Endothelial cell of umbilical vein (primary cell): ENCODE measurements at regions not wholly inside any gene's neighbourhood (a gene's known extent, or its start where the extent isn't known, plus 50 kb on each side); places are given as distances from the start of the nearest gene placed in this dataset.

Experiments
- BruUV-seq: library from RNA; stranded (reverse); fragments of 400-500 nt; replicated peaks from 2 replicates; lab custom pipeline; 2021; lab: Mats Ljungman, UMichigan
- CTCF ChIA-PET: fragments of 300-600, 350-600 bp; sonication (Branson Sonifier 250); formaldehyde crosslinking; loops from one replicate; lab custom pipeline; 2021; ENCODE audit warnings: antibody characterized with exemption, inconsistent platforms; lab: Charles Lee
- POLR2A ChIA-PET: fragments of 300-600, 350-600 bp; sonication (Branson Sonifier 250); formaldehyde crosslinking; loops from one replicate; lab custom pipeline; 2021; ENCODE audit warnings: antibody characterized with exemption, inconsistent platforms; lab: Charles Lee
- DNase-seq: peaks from one replicate; pipeline ENCODE4 v3.0.0-alpha.2; 2011; ENCODE audit warnings: low read depth, low spot score
- FAIRE-seq: peaks from 2 replicates; lab custom pipeline; 2011; peaks lifted over from hg19 to GRCh38; lab: Jason Lieb, UNC
- H2AFZ ChIP-seq: 2 replicates; pipeline ENCODE4 v1.6.0; 2012; ENCODE audit warnings: low read depth, low read length, control low read depth, inconsistent platforms
- H3K27ac ChIP-seq: 2 replicates; pipeline ENCODE4 v1.5.1; 2011; ENCODE audit warnings: low read depth, mild to moderate bottlenecking, control low read depth, low read length, moderate library complexity; ENCODE audit not compliant: insufficient read depth
- H3K27me3 ChIP-seq, 2 experiments: 2 replicates each; pipeline versions ENCODE4 v1.6.0 to v1.6.1; 2011; ENCODE audit warnings: low read length in 2 of 2, mixed read lengths in 1 of 2; ENCODE audit not compliant: control insufficient read depth in 2 of 2, insufficient read depth in 2 of 2
- H3K36me3 ChIP-seq, 2 experiments: 2 replicates in 1 of 2; 3 replicates in 1 of 2; pipeline ENCODE4 v1.5.1; 2011; ENCODE audit warnings: low read length in 2 of 2, mild to moderate bottlenecking in 1 of 2, moderate library complexity in 1 of 2; ENCODE audit not compliant: control insufficient read depth in 2 of 2, insufficient read depth in 2 of 2; ENCODE audit errors: extremely low read depth in 1 of 2
- H3K4me1 ChIP-seq: 3 replicates; pipeline ENCODE4 v1.5.1; 2011; ENCODE audit warnings: mild to moderate bottlenecking, low read length; ENCODE audit not compliant: control insufficient read depth, insufficient read depth; ENCODE audit errors: extremely low read depth
- H3K4me2 ChIP-seq: 2 replicates; pipeline ENCODE4 v1.6.1; 2011; ENCODE audit warnings: low read length, control low read depth, mixed read lengths; ENCODE audit not compliant: insufficient read depth
- H3K4me3 ChIP-seq, 3 experiments: fragments of 200-600 bp in 1 of 3; sonication (generic), shearing (Covaris generic) in 1 of 3; replicated peaks in 1 of 3; 2 replicates each; pipeline ENCODE4 v1.5.1; 2011 to 2016; ENCODE audit warnings: control low read depth in 3 of 3, low read length in 3 of 3, mild to moderate bottlenecking in 2 of 3, inconsistent platforms in 1 of 3, low read depth in 1 of 3, moderate library complexity in 1 of 3; ENCODE audit not compliant: insufficient read depth in 1 of 3
- H3K79me2 ChIP-seq: 2 replicates; pipeline ENCODE4 v1.6.0; 2012; ENCODE audit warnings: low read length, inconsistent platforms; ENCODE audit not compliant: control insufficient read depth, insufficient read depth
- H3K9ac ChIP-seq: replicated peaks from 2 replicates; pipeline ENCODE3; 2011; ENCODE audit warnings: low read length, control low read depth; ENCODE audit not compliant: insufficient read depth; ENCODE audit errors: extremely low read depth
- H3K9me1 ChIP-seq: replicated peaks from 3 replicates; pipeline ENCODE4 v1.6.0; 2011; ENCODE audit warnings: mild to moderate bottlenecking, low read length; ENCODE audit not compliant: control insufficient read depth, insufficient read depth; ENCODE audit errors: extremely low read depth
- H3K9me3 ChIP-seq: replicated peaks from 2 replicates; pipeline ENCODE4 v1.5.1; 2012; ENCODE audit warnings: low read length, inconsistent platforms; ENCODE audit not compliant: control insufficient read depth, insufficient read depth
- H4K20me1 ChIP-seq: replicated peaks from 2 replicates; pipeline ENCODE3; 2011; ENCODE audit warnings: mild to moderate bottlenecking, low read length; ENCODE audit not compliant: control insufficient read depth, insufficient read depth; ENCODE audit errors: extremely low read depth
- CTCF ChIP-seq, 2 donors: IDR thresholded peaks; 1 replicate in 1 of 2; 2 replicates in 1 of 2; pipeline ENCODE4 v1.5.1; 2011; ENCODE audit warnings: low read length in 2 of 2, mild to moderate bottlenecking in 2 of 2, moderate library complexity in 2 of 2, control low read depth in 1 of 2, inconsistent platforms in 1 of 2, low read depth in 1 of 2; ENCODE audit not compliant: insufficient read depth in 1 of 2; ENCODE audit errors: extremely low read depth in 1 of 2
- EZH2 ChIP-seq: IDR thresholded peaks from 2 replicates; pipeline ENCODE4 v1.6.1; 2012; ENCODE audit warnings: borderline replicate concordance, low read depth, mild to moderate bottlenecking, moderate library complexity, low read length, inconsistent platforms; ENCODE audit not compliant: severe bottlenecking
- FOS ChIP-seq: IDR thresholded peaks from 2 replicates; pipeline ENCODE4 v1.6.1; 2011; ENCODE audit warnings: mild to moderate bottlenecking, low read length, moderate library complexity, borderline replicate concordance; ENCODE audit not compliant: insufficient read depth
- GATA2 ChIP-seq: IDR thresholded peaks from 2 replicates; pipeline ENCODE4 v1.7.0; 2011; ENCODE audit warnings: low read depth, mild to moderate bottlenecking, moderate library complexity, mixed read lengths, low read length; ENCODE audit not compliant: insufficient read length, insufficient read depth
- JUN ChIP-seq: IDR thresholded peaks from 2 replicates; pipeline ENCODE4 v1.6.1; 2011; ENCODE audit warnings: borderline replicate concordance, low read depth; ENCODE audit not compliant: insufficient read length, insufficient read depth
- MAX ChIP-seq: IDR thresholded peaks from 2 replicates; pipeline ENCODE4 v1.6.1; 2011; ENCODE audit not compliant: insufficient read depth, insufficient read length
- MYC ChIP-seq: IDR thresholded peaks from one replicate; pipeline ENCODE4 v1.6.1; 2011; ENCODE audit warnings: mild to moderate bottlenecking, low read depth, low read length
- POLR2A ChIP-seq: IDR thresholded peaks from 2 replicates; pipeline ENCODE4 v1.6.1; 2012; ENCODE audit warnings: low read depth, mild to moderate bottlenecking, control low read depth, low read length
- POLR2AphosphoS5 ChIP-seq: IDR thresholded peaks from 2 replicates; pipeline ENCODE4 v1.6.1; 2012; ENCODE audit warnings: low read depth, mild to moderate bottlenecking, control low read depth, low read length, moderate library complexity; ENCODE audit not compliant: insufficient read depth
- dilution Hi-C: fragments of 300-500 bp; cut with MboI; formaldehyde crosslinking; loops from one replicate; pipeline ENCODE4 v1.15.0; 2019; ENCODE audit warnings: low sequenced_read_pairs; ENCODE audit not compliant: extremely low pct_ligation_motif_present
- intact Hi-C: fragments of 100-400 bp; cut with micrococcal nuclease; formaldehyde crosslinking; loops from one replicate; pipeline ENCODE4 v1.10.0; 2022

DNA sequence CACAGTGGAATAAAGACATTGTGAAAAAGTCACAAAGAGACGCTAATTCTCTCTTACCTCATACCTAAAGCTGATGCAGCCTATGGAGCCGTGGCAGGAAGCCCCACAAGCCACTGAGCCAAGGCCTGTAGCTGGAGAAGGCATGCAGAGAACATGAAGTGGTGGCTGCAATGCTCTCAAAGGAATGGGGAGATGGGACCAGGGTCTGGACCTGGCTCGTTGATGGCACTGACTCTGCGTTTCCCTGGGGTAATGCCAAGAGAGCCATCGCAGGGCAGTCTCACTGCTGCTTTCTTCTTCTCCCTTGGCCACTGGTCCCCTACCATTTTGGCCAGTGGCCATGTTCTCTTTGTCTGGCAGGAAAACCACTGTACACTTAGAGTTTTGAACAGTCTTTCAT is 329.9 kb upstream of the ZMIZ1 start:
- intact Hi-C loops (no loop called here), dilution Hi-C loops (no loop called here)
- CTCF ChIA-PET: no interaction called here
- FAIRE-seq: no peak
- Histone ChIP-seq H4K20me1 (no peaks in the 10 kb centered on the region), H3K4me3 (no peak overlapping the region), H3K27me3 (peaks cover 4 to 5% of the 10 kb centered on the region in 2 experiments), H3K79me2 (no peaks in the 10 kb centered on the region), H3K27ac (no peak overlapping the region), H3K36me3 (no peaks in the 10 kb centered on the region), H3K4me1 (no peaks in the 10 kb centered on the region), H3K9me1 (no peaks in the 10 kb centered on the region), H3K9ac (no peak overlapping the region), H3K4me2 (no peak overlapping the region), H2AFZ (no peak overlapping the region), H3K9me3 (no peaks in the 10 kb centered on the region)
- TF ChIP-seq JUN (no peak), CTCF (IDR thresholded peaks at IDR 0.05; ENCODE audit: extremely low read depth in 1 of 2, insufficient read depth in 1 of 2, low read depth in 1 of 2, low read length in 2 of 2) (no peak), EZH2 (no peak), MAX (no peak), GATA2 (no peak), MYC (no peak), POLR2AphosphoS5 (no peak), FOS (no peak), POLR2A (no peak)
- BruUV-seq: no TSS peak
- no peak for DNase-seq
- POLR2A ChIA-PET: no interaction called here
